RPMI8226 (cell line): ENCODE measurements at regions not wholly inside any gene's neighbourhood (a gene's known extent, or its start where the extent isn't known, plus 50 kb on each side); places are given as distances from the start of the nearest gene placed in this dataset.
"Not testable (repeated sequence)": the region's sequence is repeated elsewhere in the genome, so short reads cannot be mapped to it uniquely, and the experiment has no call there.

Source experiments
- DNase-seq: peaks from one replicate; pipeline ENCODE4 v3.0.0-alpha.2; 2015

- DNase-seq: peak; percentile 83
Measured at GRCh38 chr1:236343246-236343870, 50.7 kb upstream of the EDARADD start.

GRCh38 chr1:236342403-236343245 lies 51.5 kb upstream of the EDARADD start:
- no peak for DNase-seq

- peak; percentile 34 for DNase-seq
Measured at GRCh38 chr1:236341298-236341697, 52.8 kb upstream of the EDARADD start.

- DNase-seq: no peak
Measured at GRCh38 chr1:236338096-236338495, 56.0 kb upstream of the EDARADD start.

- DNase-seq: no peak
Measured at GRCh38 chr1:236336084-236336483, 54.3 kb upstream of the ERO1B start.

GRCh38 chr1:236335633-236336032 lies 53.9 kb upstream of the ERO1B start:
- DNase-seq: not testable (repeated sequence)

- DNase-seq: peak; percentile 70
Measured at GRCh38 chr1:236334893-236335545, 53.3 kb upstream of the ERO1B start.

GRCh38 chr1:236332092-236332758 lies 50.5 kb upstream of the ERO1B start:
- no peak for DNase-seq
